ENCODE measurements at regions not wholly inside any gene's neighbourhood (a gene's known extent, or its start where the extent isn't known, plus 50 kb on each side); places are given as distances from the start of the nearest gene placed in this dataset.

GRCh38 chr15:66906668-66907614 lies 158.5 kb upstream of the SMAD3 start:
- no peaks in the 10 kb centered on the region for H3K36me3 ChIP-seq
- 0 out of 2 replicates have a peak, but pooled peaks cover 3% of the 10 kb centered on the region for H3K9me3 ChIP-seq
- H3K27me3 ChIP-seq, result no peaks in the 10 kb centered on the region
- no peak for TF ChIP-seq CTCF (IDR thresholded peaks at IDR 0.05; ENCODE audit: low read depth, low read length)
- DNase-seq, result no peak
- H3K4me1 ChIP-seq, result peaks cover 2% of the 10 kb centered on the region; the same call in 1 of the 2 replicates
- no peak overlapping the region for H3K4me3 ChIP-seq (ENCODE audit: low read depth, low read length)

- Histone ChIP-seq H3K9me3 (0 out of 2 replicates have a peak, but pooled peaks cover 3% of the 10 kb centered on the region), H3K36me3 (no peaks in the 10 kb centered on the region), H3K4me3 (ENCODE audit: low read depth, low read length) (no peak overlapping the region), H3K27me3 (no peaks in the 10 kb centered on the region), H3K4me1 (peaks cover 2% of the 10 kb centered on the region; the same call in 1 of the 2 replicates)
- no peak for TF ChIP-seq CTCF (IDR thresholded peaks at IDR 0.05; ENCODE audit: low read depth, low read length)
- DNase-seq, result no peak
Observed at GRCh38 chr15:66907826-66908743, 157.3 kb upstream of the SMAD3 start.

DNA sequence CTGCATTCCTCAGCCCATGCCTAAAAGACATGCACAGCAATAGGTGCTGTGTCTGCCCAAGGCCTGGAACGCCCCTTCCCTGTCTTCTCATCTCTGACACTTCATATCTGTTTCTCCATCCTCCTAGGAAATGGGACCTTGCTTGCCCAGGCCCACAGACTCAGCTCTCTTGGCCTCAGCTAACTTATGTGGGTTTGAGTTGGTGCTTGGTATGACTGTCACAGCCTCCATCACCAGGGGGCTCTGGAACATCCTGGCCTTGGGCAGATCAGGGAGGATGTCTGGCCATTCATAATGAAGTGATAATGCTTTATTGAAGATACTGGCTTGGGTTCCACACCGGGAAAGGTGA lies 156.7 kb upstream of the SMAD3 start:
- DNase-seq, result no peak
- Histone ChIP-seq H3K4me1 (peaks cover 2% of the 10 kb centered on the region; the same call in 1 of the 2 replicates), H3K4me3 (ENCODE audit: low read depth, low read length) (no peak overlapping the region), H3K36me3 (no peaks in the 10 kb centered on the region), H3K9me3 (no peaks in the 10 kb centered on the region), H3K27me3 (no peaks in the 10 kb centered on the region)
- TF ChIP-seq CTCF (IDR thresholded peaks at IDR 0.05; ENCODE audit: low read depth, low read length), result peak; percentile 28; the same call in 1 of the 2 replicates

DNA sequence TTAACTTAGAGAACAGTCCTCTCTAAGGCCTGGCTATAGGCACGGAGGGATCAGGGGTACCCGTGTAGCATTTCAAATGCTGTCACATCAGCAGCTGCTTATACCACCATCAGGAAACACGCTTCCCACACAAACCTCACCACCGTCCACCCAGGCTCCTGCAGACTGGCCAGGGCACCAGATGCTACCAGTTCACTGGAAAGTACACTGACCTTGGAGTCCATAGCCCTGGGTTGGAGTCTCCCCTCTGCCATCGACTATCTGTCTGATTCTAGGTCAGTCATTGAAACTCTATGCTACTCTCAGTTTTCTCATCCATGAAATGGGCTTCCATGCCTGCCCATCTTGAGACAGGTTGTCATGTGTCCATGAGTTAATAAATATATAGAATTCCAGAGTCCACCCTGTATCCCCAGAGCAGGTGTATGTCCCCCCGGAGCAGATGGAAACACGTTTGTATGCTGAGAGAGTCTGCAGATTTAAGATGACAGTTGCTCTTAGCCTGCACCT lies 156.0 kb upstream of the SMAD3 start:
- Histone ChIP-seq H3K9me3 (no peaks in the 10 kb centered on the region), H3K4me1 (no peaks in the 10 kb centered on the region; the same call in 1 of the 2 replicates), H3K4me3 (ENCODE audit: low read depth, low read length) (no peak overlapping the region), H3K36me3 (no peaks in the 10 kb centered on the region), H3K27me3 (no peaks in the 10 kb centered on the region)
- DNase-seq, result no peak
- TF ChIP-seq CTCF (IDR thresholded peaks at IDR 0.05; ENCODE audit: low read depth, low read length), result no peak

GRCh38 chr15:66911131-66911700 lies 154.2 kb upstream of the SMAD3 start:
- no peaks in the 10 kb centered on the region; the same call in 1 of the 2 replicates for H3K4me1 ChIP-seq
- H3K9me3 ChIP-seq, result no peaks in the 10 kb centered on the region
- DNase-seq, result no peak
- H3K27me3 ChIP-seq, result no peaks in the 10 kb centered on the region
- TF ChIP-seq CTCF (IDR thresholded peaks at IDR 0.05; ENCODE audit: low read depth, low read length), result no peak
- no peaks in the 10 kb centered on the region for H3K36me3 ChIP-seq
- H3K4me3 ChIP-seq (ENCODE audit: low read depth, low read length), result no peak overlapping the region

Measured in BE2C (cell line).